GM21360 (cell line): ENCODE measurements at regions not wholly inside any gene's neighbourhood (a gene's known extent, or its start where the extent isn't known, plus 50 kb on each side); places are given as distances from the start of the nearest gene placed in this dataset.

Experiments
- ATAC-seq: cut with Tn5 transposase; IDR thresholded peaks from one replicate; pipeline ENCODE4 v1.9.1; 2021; ENCODE audit warnings: mild to moderate bottlenecking, moderate library complexity; ENCODE audit not compliant: unreplicated experiment

- no peak for ATAC-seq
Observed at GRCh38 chr10:58140691-58141347, 126.9 kb downstream of the IPMK start.

GRCh38 chr10:58140054-58140453, 127.6 kb downstream of the IPMK start:
- ATAC-seq: no peak

- ATAC-seq: no peak
Observed at GRCh38 chr10:58137813-58138212, 129.9 kb downstream of the IPMK start.

- no peak for ATAC-seq
Observed at GRCh38 chr10:58115218-58116050, 152.3 kb downstream of the IPMK start.

GRCh38 chr10:58109731-58110130, 158.0 kb downstream of the IPMK start:
- no peak for ATAC-seq

- no peak for ATAC-seq
Observed at GRCh38 chr10:58107506-58107905, 160.2 kb downstream of the IPMK start.

- no peak for ATAC-seq
Observed at GRCh38 chr10:58106211-58107035, 161.3 kb downstream of the IPMK start.

GRCh38 chr10:58104351-58104751, 163.3 kb downstream of the IPMK start:
- ATAC-seq: no peak

GRCh38 chr10:58102897-58103296, 164.8 kb downstream of the IPMK start:
- no peak for ATAC-seq

DNA sequence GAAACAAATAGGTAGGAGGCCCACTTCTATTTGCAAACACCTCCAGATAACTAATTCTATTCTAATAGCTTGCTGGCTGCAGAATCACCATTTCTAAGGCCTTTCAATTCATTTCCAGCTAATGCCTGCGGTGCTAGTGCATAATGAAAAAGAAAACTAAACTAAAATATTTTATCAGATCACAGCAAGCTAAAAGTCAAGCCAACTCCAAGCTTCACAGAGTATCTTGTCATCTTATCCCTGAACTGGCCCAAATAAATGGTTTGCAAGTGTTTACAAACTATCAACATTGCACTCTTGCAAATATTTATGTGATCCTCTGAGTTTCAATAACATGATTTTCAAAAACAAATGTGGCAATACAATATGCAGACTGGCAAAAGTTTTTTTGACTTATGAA, 166.0 kb downstream of the IPMK start:
- no peak for ATAC-seq

DNA sequence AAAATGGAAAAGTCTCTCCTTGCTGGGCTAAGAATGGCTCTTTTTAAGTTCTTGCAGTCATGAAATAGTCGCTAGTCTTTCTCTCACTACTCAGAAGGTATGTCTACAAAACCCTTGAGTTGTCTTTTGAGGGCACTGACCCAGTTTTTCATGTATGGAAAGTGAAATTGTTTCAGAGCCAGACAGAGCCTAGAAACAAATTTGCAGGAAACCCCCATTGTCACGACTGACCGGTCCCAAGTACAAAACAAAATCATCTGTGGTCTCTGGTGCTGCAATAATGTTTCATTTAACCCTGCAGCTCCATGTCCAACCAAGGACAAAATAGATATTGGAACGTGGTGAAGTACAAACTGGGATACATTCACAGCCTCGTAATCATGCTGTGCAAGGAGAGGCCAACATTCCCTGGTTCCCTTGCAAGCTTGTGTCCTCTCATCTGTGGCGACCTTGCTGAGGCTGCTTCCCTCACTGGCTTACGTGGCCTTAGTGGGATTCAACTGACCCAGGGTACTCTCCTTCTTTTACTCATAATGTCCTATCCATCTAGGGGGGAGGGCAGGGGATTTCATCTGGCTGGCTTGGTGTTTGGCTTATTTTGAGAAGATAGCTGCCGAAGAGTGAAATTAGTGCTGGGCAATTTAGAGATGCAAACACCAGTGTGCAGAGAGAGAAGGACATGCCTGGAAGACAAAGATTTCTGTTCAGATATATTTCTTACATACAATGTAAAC, 172.5 kb downstream of the IPMK start:
- no peak for ATAC-seq

- ATAC-seq: no peak
Observed at GRCh38 chr10:58091886-58092285, 175.8 kb downstream of the IPMK start.

DNA sequence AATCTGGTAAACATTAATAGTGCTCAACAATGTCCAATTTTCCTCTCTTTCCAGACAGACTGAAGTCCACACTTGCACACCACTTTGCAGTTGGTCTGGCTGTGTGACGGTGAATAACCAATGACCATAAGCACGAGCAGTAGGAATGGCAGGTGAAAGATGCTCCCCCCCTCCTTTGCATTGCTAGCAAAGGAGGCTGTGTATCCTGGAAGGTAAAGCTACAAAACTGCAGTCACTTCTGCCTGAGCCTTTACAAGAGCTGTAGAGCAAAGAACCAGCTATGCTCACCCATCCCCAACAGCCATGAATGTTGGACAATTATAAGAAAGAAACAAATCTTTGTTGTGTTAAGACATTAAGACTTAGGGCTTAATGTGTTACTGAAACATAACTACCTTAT, 178.0 kb downstream of the IPMK start:
- no peak for ATAC-seq

GRCh38 chr10:58087896-58088295, 179.8 kb downstream of the IPMK start:
- no peak for ATAC-seq

- ATAC-seq: no peak
Observed at GRCh38 chr10:58086763-58087150, 180.9 kb downstream of the IPMK start.

DNA sequence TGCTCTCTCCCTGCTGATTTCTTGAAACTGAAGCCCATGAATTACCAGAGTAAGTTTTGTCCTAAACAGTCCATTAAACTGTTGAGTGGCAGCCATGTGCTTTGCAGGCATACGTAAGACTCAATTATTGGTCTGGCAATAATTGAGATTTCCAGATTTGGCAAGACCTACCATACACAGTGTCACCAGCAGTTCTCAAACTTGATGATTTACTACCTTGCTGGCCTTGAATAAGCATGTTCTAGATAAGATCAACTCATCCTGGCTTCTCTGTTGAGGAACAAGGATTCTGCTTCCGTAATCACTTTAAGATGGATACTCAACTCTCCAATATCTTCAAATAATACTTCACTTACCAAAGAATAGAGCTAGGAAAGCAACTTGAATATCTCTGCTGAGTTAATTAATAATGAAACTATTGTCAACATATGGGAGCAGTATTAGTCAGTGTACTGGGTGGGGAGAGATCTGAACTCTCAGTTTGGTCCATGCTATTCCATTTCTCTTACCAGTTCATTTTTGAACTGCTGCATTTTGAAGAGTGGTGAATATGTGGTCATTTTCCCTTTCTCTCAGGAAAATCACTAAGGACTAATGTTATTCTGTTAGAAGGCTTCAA, 181.4 kb downstream of the IPMK start:
- no peak for ATAC-seq

GRCh38 chr10:58082248-58082647, 185.4 kb downstream of the IPMK start:
- ATAC-seq: no peak

DNA sequence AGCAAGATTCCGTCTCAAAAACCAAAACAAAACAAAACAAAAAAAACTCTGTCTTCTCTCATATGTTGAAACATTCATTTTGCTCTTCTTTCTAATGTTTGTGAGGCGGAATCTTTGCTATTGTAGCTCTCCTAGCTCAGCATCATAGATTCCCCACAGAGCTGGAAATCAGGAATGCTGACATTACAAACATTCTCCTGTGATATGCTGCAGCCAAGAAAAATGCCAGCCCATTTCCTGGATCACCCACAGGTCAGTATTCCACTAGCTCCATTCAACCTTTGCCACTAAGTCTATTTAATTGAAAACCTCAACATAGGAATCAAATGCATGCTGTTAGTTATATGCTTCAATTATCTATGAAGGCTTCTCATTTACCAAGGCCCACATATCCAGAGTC, 186.3 kb downstream of the IPMK start:
- no peak for ATAC-seq

GRCh38 chr10:58079461-58079860, 188.2 kb downstream of the IPMK start:
- ATAC-seq: no peak

- ATAC-seq: no peak
Observed at GRCh38 chr10:58072634-58073033, 195.1 kb downstream of the IPMK start.

DNA sequence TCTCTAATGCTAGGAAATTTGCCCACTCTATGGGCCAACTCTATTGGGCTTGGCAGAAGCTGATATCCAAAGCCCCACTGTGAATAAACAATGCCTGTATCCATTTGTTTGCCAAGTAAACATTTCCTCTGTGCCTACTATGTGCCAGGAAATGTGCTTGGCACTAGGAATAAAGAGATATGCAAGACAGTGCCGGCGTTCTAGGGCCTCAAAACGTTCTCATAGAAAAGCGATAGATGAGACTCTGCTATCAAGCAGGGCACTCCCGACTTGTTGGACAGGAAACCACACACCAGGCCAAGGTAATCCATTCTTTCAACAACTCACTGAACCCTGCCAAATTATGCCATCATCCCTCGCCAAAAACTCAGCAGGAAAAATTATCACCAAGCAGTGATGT, 196.7 kb downstream of the IPMK start:
- ATAC-seq: no peak
